ENCODE measurements at regions not wholly inside any gene's neighbourhood (a gene's known extent, or its start where the extent isn't known, plus 50 kb on each side); places are given as distances from the start of the nearest gene placed in this dataset.

DNA sequence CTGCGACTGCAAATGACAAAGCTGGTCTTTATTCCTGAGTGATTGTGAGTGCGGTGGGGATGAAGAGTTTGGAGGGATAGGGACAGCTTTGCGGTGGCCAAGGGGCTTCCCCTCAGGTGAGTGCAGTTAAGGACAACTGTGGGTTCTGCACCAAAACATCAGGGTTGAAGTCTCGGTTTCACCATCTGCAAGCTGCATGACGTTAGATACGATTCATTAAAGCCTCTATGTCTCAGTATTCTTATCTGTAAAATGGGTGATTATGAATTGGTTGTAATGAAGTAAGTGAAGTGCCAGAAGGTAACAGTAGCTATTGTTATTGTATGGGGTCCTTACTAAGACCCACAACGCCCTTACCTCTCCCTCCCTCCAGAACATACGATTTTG, 226.8 kb upstream of the DAPK1 start:
- intact Hi-C loops (cut with DNase I) = no loop called here
- DNase-seq = no peak

DNA sequence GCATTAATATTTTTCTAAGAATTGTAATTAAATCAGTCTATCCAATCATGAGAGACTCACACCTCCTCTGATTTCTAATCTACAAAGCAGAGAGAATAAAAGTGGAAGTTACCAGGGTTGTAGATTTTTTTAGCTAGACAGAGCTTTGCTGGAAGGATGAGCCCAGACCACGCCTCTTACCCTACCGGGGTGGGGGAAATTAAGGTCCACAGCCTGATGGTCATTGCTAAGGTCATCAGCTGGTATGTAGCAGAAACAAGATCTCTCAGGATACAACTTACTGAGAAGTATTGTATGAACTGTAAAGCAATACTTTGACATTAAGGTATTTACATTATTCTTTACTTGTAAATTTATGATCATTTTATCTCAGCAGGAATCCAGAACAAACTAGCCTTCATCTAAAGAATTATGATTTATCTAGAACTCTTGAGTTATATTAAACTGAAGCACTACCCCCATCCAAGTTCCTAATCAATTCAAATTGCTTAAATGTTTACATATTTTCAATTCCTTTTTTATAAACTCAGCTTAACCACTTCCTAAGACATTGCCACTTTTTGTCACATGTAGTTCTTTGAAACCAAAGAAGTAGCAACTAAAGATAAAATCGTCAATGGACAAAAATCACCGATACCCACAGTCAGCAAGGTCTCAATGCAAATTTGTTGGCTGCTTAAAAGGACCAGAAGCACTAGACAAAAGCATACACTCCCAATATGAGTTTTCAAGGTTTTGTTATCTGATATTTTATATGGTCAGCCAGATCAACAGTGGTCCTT, 225.8 kb upstream of the DAPK1 start:
- DNase-seq = no peak
- intact Hi-C loops (cut with DNase I) = no loop called here

DNA sequence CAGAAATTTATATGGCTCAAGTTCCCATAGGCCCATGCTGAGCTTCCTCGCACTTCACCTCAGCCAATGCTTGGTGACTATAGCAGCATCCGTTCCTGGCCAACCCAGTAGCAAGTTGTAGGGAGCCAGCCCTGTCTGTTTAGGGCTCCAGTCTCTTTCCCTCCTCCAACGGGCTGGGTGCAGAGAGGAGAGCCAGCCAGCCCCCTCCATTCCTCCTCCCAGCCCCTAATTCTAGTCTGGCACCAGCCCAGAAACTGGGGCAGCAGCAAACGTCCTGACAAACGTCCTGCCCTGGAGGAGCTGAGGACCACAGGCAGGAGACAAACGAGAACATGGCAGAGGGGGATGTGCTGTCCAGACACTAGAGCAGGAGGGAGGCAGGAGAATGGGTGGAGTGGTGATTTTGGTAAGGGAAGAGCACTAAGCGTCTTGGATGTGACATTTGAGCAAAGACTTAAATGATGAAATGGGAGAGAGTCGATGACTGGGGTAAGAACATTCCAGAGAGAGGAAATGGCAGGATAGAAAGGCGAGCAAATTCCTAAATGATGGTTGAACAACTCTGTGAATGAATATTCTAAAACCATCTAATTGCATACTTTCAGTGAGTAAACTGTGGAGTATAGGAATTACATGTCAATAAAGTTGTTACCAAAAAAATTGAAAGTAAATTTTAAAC, 222.5 kb upstream of the DAPK1 start:
- DNase-seq = no peak
- intact Hi-C loops (cut with DNase I) = no loop called here

DNA sequence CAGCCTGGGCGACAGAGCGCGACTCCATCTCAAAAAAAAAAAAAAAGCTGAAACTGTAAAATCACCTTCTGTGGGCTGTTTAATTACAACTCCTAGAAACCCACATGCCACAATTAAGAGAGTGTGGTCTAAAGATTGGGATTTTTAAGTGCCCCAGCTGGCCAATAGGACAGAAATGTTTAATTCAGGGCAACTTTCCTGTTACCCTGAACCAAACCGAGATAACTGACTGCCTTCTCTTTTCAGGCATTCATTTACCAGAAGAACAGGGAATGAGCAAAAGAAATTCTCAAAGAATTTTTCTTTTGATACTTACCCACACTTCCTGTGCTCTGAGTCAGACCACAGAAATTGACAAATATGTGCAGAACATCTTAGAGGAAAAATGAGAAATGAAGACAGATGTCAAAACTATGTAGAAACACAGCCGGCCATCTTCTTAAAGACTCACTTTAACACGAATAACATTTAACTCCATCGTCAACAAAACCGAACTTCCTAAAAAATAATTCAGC, 221.3 kb upstream of the DAPK1 start:
- intact Hi-C loops (cut with DNase I) = no loop called here
- no peak for DNase-seq

DNA sequence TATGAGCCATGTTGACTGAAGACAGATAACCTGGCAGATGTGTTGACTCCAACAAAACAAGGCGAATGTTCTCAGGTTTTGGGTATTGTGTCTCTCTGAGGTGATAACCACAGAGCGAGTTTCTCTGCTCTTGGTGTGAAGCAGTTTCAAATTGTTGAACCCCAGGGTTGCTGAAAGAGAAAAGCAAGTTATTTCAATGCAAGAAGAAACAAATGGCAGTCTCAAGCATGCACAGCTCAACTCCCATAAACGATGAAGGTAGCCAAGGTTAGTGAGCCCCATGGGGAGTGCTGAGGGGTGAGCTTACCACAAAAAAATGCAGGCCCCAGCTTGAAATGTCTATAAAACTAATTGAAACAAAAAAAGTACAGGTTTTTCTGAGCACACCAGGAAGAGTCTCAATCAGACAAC, 220.8 kb upstream of the DAPK1 start:
- intact Hi-C loops (cut with DNase I) = no loop called here
- no peak for DNase-seq

DNA sequence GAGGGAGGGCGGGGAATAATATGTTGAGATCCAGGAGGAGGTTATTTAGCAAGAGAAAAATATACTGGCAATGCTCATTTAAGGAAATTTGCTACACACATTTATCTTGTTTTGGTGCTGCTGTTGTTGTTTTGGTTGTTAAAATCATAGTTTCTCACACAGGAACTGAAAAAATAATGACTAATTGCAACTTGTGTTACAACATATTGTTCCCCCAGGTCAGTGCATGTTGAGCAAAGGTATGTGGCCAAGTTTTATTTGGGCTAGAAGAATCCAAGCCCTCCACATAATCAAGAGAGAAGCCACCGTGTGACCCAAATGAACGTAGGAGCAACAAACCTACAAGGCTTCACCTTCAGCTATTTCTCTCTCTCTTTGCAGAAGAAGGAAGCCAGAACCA, 220.3 kb upstream of the DAPK1 start:
- no peak for DNase-seq
- intact Hi-C loops (cut with DNase I) = no loop called here

DNA sequence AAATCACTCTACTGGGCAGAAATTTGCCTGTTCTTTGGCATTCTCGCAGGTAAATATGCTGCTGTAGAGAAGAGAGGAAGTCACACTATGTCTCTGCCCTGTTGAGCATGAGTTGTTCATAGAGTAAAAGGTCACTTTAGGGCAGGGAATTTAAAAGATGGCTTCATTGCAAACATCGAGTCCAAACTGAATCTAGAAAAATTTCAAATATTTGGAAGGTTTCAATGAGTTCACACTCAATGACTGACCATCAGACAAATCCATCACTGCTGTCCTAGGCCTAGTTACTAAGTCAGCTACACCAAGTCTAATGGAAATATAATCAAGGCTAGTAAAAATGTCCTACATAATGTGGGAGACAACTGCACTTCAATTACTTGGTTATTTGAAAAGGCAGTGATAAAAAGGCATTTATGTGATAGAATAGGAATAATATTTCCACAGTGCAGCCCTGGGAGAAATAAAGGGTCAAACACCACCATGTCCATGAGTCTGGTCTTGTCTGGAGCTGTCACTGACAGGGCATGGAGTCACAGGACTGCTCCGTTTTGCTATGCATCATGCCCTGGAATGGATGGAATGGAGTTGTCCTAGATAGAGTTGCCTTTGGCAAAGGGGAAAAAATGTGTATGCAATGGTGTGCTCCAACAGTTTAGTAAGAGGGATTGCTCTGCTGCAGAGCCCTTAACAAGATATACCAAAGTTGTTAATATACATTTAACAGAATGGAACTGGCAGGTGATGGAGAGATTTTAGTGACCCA, 218.5 kb upstream of the DAPK1 start:
- intact Hi-C loops (cut with DNase I) = no loop called here
- DNase-seq = no peak

DNA sequence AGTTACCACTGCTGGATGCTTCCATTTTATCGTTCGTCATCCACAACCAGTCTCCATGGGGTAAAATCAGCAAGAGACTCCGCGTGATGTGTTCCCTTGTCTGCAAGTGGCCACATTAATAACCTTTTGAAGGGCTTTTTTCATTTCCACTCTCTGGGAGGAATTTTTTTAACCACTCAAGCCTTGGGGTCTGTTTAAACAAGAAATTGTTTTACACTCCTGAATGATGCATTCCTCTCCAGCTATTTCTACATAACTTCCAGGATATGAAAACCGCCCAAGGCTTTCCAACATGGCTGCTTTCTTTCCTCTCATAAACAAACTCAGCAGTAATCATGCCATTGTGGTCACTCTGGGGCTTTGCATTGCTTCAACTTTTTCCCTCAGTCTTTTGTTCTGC, 217.2 kb upstream of the DAPK1 start:
- intact Hi-C loops (cut with DNase I) = no loop called here

DNA sequence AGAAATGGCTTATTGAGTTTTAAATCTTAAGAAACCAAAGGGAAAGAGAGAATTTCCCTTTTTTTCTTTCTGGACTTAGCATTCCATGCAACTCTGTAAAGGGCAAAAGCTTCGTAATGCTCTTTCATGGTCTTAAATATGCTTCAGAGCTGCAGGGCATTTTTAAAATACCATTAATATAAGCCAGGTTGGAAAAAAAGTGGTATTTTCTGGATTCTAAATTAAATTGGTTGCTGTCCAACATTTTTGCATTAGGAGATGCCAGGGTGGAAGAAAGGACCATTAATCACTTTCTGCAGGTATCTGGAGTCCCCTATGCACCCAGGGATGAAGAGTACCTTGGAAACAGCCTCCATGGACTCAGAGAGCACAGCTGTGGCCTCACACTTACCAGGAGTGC, 215.1 kb upstream of the DAPK1 start:
- intact Hi-C loops (cut with DNase I) = no loop called here
- no peak for DNase-seq

More for the DNA sequence above, 217.2 kb upstream of the DAPK1 start:
- DNase-seq = no peak

DNA sequence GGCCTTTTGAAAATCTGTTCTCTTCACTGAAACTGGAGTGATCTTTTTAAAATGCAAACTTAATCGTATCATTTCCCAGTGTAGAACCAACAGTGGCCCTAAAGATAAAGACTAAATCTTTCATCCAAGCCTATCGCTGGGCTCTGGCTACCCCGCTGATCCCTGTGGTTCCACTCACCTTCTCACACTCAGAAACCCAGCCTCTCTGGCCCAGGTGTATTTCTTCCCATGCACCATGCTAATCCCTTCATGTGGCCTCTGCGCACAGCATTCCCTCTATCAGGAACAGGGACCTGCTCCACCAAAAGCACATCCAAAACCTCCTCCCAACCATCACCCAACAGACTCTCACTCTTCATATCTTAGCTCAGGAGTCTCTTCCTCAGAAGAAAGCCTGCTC, 214.1 kb upstream of the DAPK1 start:
- intact Hi-C loops (cut with DNase I) = no loop called here
- DNase-seq = no peak

DNA sequence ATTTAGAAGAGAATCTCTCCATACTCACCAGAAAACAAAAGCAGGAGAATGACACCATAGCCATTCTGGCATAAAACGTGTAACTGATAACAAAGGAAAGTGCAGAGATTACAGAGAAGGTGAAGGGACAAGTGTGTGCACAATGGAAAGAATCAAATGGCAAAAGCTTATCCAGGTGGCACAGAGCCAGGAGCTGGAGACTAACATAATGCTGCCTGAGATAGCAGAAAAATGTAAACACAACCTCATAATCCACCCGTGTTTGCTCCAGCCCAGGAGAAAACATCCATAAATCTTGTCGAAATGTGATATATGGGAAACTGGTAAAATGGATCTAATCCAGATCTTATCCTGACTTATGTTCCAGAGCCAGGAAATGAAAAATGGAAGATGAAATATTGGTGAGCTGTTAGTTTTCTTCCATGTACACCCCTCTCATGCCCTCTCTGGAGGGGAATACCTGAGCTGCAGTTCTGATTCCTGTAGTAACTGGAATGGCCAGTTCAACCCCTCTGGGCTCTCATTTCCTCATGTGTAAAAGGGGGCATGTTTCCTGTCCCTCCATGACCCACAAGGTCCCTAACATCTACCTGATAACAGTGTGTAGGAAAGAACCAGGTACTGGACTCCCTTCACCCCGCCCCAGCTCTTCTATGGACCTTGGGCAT, 212.3 kb upstream of the DAPK1 start:
- intact Hi-C loops (cut with DNase I) = no loop called here

DNA sequence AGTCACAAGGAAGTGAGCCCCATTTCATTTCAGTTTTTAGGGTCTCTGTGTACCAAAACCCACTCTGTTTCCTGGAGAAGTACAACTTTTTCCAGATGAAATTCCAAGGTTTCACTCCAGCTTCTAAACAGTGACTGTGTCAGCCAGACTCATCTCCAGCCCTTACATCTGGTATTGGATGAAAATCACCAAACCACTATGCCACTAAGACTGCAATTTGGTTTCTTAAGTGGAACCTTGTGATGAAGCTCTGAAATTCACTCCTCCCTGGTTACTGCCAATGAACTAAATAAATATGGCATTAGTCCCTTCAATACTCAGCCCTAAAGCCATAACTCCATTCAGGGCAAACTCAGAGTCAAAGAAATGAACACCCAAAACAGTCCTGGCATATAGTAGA, 211.2 kb upstream of the DAPK1 start:
- intact Hi-C loops (cut with DNase I) = no loop called here
- DNase-seq = no peak

More for the DNA sequence above, 212.3 kb upstream of the DAPK1 start:
- no peak for DNase-seq

DNA sequence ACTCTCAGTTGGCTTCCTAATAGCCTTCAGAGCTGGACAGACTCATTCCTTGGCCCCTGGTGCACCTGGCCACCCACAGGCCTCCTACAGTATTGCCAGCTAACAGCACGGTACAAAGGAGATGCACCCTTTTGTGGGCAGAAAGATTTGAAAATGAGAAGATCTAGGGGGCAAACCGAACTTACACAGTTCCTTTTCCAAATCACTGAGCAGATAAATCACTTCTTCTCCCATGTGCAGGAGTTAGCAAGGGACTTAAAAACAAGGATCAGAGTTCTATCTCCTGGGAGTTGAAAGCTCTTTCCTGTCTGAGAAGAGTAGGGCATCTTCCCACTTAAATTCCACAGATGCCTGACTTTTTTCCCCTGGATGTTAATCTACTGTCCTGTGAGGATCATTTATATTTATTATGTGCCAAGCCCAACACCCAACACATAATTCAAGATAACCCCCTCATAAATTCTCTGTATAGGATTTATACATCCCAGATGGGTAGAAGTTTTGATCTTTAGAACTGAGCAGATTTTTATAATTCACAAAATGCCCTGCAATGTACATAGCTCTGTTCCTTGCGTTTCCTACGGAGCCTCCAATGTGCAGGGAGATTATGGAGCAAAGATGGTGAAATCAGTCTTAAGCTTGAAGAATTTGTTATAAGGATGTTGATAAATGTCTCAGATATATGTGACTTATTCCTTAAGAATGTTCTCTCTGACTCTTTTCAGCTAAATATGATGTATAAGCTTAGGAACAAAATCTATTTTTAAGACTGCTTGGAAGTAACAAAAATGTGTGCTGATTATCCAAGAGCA, 207.2 kb upstream of the DAPK1 start:
- intact Hi-C loops (cut with DNase I) = no loop called here
- DNase-seq = no peak

DNA sequence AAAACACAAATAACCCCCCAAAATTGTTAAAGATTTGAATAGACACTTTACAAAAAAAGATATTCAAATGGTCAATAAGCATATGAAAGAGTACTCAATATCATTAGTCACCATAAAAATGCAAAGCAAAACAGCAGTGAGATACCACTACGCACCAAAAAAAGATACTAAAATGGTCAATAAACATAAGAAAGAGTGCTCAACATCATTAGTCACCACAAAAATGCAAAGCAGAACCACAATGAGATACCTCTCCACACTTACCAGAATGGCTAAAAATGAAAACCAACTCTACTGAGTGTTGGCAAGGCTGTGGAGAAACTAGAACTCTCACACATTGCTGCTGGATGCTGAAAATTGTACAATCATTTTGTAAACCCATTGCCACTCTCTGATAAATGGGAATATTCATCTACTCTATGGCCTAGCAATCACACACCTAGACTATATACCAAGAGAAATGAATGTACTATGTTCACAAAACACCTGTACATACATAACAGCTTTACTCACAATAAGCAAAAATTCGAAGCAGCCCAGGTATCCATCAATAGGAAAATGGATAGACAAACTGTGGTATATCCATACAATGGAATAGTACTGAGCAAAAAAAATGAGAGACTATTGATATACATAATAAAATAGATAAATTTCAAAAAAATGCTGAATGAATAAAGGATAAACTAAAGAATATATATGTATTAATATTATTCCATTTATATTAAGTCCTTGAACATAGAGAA, 205.0 kb upstream of the DAPK1 start:
- DNase-seq = no peak
- intact Hi-C loops (cut with DNase I) = no loop called here

DNA sequence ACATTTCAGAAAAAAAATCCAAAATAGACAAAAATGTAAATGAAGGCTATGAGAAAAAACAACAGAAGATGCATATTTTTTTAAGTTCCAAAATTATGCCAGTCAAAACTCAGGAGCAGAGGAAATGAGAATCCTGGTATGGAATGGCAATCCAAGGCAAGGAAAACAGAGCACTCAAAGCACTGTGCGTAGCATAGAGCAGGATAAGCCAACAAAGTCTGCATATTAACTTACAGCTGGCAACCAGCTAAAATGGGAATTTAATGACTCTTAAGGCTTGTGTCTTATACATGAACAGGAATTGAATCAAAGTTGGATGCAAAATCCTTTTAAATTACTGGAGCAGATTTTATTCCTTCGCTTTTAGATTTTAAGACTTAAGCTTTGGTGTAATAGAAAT, 203.5 kb upstream of the DAPK1 start:
- intact Hi-C loops (cut with DNase I) = no loop called here
- DNase-seq = no peak

DNA sequence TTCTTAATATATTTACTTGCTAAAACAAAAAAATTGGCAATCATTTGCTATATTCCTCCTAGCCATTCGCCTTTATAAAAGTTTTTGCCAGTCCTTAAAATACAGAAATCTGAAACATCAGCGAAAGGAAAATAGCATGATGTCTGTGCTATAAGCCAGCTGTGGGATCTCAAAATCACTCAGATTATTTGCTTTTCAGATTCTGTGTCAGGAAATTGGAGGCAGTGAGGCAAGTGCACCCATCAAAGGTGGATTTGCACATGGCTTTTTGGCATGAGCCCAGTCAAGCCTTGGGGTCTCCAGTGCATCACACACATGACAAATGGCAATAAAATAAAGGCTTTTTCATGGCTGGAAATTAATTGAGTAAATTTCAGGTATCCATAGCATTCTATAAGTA, 196.8 kb upstream of the DAPK1 start:
- DNase-seq = no peak
- intact Hi-C loops (cut with DNase I) = no loop called here

DNA sequence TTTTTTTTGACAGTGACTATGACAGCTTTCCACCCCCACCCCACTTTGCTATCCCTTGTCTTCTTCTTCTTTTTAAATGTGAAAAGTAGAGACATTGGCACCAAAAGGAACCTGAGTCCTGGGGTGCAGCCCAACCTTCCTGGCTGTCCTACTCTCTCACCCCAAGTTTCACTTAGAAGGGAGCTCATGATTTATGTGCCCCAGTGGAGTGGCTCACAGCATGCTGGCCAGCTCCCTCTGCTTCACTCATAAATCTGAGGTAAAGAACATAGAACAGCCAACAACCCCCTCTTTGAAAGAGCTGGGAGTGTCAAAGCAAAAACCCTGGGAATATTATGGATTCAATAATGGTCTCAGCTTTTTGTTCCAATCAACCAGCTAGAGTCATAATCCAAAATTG, 196.3 kb upstream of the DAPK1 start:
- no peak for DNase-seq
- intact Hi-C loops (cut with DNase I) = no loop called here

DNA sequence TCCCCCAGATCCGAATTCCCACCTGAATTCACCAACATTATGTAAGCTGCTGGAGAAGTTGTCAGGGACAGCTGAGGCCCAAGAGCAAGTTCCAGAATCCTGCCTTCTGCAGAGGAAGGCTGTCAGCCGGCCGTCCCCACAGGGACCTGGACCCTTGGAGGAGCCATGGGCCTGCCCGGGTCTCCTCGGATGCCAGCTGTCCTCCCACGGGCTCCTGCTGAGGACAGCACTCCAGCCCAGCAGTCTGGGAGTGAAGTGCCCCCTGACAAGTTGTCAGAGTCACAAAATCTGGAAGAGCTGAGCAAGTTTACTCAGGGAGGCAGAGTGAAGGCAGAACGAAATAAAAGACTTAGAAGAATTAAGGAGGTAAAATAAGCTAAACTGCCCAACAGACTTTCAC, 192.5 kb upstream of the DAPK1 start:
- no peak for DNase-seq
- intact Hi-C loops (cut with DNase I) = no loop called here

DNA sequence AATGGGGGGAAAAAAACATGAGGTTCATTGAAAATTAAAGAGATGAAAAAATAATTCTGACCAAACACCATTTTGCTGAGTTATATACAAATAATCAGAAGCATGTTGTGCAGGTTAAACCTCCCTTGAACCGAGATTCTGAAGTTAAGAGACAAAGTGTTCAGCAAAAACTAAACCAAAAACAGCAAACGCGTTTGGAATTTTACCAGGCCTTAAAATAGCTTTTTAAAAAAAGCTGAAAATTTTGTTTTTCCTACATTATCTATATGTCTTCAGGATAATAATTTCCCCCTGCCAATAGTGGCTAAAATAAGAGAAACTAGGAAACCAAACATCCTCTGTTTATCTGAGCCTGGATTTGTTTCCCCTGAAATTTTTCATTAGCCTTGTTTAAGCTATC, 191.7 kb upstream of the DAPK1 start:
- DNase-seq = no peak
- intact Hi-C loops (cut with DNase I) = no loop called here
